NCI-H2171 treated with DMSO at 0.1 percent for 48 hours (cell line): ENCODE measurements at regions not wholly inside any gene's neighbourhood (a gene's known extent, or its start where the extent isn't known, plus 50 kb on each side); places are given as distances from the start of the nearest gene placed in this dataset.
"Not testable (repeated sequence)": the region's sequence is repeated elsewhere in the genome, so short reads cannot be mapped to it uniquely, and the experiment has no call there.

Experiments used
- DNase-seq: peaks from one replicate; lab custom pipeline; 2025; lab: John Stamatoyannopoulos, UW

DNA sequence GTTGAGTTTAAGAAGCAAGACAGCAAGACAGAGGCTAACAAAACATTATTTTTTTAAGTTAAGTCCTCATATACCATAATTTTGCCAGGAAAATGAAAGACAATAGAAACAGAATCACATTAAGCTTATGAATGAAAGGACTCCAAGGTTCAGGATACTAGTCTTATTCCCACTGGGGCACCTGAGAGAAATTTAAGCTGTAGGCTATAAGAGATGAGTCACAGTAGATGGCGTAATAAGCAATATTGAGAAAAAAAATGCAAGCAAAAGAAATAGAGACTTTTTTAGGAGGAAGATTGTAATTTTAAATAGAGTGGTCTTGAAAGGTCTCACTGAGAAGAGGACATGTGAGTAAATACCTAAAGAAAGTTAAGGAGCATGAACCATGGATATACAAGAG lies 57.1 kb upstream of the KIF2B start:
- no peak for DNase-seq

GRCh38 chr17:53765129-53765528 lies 57.6 kb upstream of the KIF2B start:
- no peak for DNase-seq

GRCh38 chr17:53757559-53757958 lies 65.2 kb upstream of the KIF2B start:
- DNase-seq = no peak

DNA sequence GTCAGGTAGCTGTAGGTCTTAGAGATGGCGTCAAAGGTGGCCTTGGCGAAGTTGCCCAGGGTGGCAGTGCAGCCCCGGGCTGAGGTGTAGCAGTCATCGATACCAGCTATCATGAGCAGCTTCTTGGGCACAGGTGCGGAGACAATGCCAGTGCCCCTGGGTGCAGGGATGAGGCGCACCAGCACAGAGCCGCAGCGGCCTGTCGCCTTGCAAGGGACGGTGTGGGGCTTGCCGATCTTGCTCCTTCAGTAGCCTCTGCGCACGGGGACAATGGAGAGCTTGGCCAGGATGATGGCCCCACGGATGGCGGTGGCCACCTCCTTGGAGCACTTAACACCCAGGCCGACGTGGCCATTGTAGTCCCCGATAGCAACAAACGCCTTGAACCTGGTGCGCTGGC lies 65.6 kb upstream of the KIF2B start:
- not testable (repeated sequence) for DNase-seq

DNA sequence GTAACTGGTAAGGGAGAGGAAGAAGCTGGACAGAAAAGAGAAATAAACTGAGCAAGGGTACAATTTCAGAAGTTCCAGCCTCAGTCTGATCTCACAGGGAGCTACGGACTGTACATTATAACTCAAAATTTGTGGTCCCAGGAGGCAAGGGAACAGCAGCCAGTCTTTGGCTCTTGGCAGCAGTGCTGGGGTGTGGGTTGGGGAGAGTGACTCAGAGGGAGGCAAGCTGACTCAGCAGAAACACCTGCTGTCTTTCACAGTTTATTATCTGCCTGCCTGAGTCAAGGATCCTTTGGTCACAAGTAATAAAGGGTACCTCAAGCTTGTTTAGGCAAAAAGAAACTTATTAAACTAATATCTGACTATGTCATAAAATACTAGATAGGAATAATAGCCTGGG lies 73.5 kb upstream of the KIF2B start:
- no peak for DNase-seq

- not testable (repeated sequence) for DNase-seq
Measured at GRCh38 chr17:53748159-53748820, 74.4 kb upstream of the KIF2B start.

DNA sequence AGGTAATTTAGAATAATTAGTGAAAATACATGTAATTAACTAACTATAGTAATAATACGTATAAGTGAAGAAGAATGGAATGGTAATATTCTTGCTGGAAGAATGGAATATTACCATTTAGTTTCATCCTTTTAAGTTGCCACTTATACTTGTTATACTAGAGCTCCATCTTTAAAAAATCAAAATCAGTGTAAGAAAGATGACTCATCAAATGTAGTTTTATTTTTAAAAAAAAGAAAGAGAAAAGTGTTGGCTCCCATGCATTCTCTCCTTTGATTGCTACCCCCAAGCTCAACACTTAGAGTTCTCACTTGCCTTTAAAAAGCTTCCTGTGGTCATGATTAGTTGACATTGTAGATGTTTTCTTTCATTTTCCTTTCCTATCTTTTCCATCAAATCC lies 82.4 kb upstream of the KIF2B start:
- DNase-seq = no peak

DNA sequence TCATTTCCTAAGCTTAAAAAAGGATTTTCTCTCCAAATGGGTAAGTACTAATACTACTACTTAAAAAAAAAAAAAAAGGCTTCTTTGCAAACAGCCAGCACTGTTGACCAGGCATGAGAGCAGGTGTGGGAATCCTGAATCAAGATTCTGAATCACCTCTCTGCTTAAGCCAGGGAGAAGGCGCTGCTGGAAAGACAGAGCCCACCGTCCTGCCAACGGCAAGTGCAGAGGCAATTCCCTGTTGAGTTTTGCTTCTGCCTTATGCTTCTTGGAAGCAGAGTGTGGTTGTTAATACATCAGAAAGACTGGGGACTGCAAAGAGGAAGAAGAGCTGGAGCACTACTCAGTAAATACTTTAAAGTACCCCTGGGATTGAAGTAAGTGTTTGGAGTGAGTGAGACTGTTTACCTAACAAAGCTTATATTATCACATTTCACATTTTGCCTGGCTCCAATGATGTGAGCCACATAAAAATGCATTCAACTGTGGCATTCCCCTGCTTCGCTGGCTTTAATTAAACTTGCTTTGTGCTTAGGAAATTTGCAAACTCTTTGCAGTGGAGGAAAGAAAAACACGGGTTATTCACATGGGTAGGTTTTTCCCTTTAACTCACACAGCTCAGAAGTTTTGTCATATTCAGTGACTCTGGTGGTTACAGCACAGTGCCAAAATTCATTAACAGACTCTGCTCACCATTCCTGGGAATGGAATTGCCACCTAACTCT lies 86.0 kb upstream of the KIF2B start:
- DNase-seq = no peak

DNA sequence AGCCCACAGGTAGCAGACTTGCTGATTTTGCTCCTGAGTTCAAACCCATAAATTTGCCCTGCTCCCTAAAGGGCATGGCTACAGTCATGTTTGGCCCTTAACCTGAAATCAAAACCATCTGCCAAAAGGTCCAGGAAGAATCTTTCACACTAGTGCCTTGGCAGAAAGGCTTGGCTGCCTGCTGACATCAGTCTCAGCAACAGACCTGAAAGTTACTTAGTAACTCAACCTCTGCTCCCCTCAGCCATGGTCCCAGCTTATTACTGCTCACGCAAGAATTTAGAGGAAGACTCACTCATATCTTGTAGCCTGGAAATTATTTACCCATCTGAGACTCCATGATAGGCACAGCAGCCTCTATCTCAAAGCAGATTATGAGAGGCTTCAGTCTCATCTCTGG lies 98.0 kb upstream of the KIF2B start:
- DNase-seq = no peak

- DNase-seq = no peak
Measured at GRCh38 chr17:53722407-53722806, 100.3 kb upstream of the KIF2B start.

DNA sequence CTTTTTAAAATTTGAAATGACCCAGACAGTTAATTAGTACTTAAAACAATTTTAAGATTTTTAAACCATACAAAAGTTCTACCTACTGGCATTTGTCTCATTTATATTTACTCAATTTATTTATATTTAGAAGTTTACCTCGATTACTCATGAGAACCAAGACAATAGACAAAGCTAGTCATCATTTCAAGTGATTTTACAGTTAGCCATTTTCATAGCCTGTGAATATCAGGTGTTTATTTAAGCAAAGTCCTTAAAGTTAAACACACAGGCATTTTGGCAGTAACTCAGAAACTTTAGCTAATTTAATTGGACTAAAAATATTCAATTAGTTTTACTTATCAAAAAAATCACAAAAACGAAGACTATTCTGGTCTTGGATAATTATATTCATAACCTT lies 101.6 kb upstream of the KIF2B start:
- DNase-seq = no peak

DNA sequence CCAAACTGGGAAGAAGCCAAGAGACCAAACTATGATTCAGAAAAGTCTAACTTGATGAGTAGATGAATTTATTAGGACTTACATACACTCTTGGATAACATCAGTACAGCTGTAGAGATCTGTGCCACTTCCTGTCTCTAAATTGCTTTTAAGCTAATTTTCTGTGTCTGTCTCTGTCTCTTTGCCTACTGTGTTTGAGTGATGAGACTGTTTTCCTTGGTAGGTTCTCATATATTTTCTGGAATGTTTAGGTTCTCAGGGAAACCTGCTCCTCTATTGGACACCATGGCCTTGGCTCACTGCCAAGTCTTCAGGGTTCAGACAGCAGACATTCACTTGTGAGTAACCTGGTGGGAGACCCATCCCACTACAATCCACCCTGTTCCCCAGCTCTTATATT lies 103.5 kb upstream of the KIF2B start:
- DNase-seq = no peak

- no peak for DNase-seq
Measured at GRCh38 chr17:53707566-53707965, 115.2 kb upstream of the KIF2B start.

- DNase-seq = no peak
Measured at GRCh38 chr17:53696286-53696685, 126.4 kb upstream of the KIF2B start.

- DNase-seq = no peak
Measured at GRCh38 chr17:53687324-53687723, 135.4 kb upstream of the KIF2B start.

GRCh38 chr17:53680745-53681144 lies 142.0 kb upstream of the KIF2B start:
- no peak for DNase-seq

DNA sequence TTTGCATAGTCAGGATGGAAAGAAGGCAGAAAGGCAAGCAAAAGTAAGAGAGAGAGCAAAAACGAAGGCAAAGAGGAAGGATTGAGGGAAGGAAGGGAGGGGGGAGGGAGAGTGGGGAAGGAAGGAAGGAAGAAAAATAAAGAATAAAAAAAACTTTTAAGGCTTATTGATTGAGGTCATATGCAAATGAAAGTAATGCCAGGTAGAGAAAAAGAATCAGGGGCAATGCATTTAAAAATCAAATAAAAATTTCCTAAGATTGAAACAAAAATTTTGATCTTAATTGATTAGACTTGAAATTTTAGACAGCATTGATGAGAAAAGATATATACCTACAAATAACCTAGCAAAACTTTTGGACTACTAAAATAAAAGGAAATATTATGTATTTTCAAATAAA lies 153.9 kb upstream of the KIF2B start:
- no peak for DNase-seq

DNA sequence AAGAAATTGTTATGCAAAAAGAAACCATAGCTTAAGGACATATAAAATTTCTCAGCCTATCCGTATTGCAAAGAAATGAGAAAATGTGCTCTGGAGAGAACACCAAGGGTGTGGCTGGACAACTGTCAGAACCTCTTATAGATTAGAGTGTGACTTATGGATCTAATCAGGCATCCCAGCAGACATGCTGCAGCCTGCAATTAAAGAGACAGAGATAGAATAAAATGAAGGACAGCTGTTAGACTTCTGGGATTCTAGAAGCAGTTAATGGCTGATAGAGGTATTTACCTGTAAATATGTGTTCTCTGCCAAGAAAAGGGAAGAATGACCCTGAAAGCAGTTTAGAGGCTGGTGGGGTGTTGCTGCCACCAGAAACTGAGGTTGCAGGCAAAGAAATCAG lies 160.1 kb upstream of the KIF2B start:
- no peak for DNase-seq

- DNase-seq = no peak
Measured at GRCh38 chr17:53659181-53659580, 163.5 kb upstream of the KIF2B start.

DNA sequence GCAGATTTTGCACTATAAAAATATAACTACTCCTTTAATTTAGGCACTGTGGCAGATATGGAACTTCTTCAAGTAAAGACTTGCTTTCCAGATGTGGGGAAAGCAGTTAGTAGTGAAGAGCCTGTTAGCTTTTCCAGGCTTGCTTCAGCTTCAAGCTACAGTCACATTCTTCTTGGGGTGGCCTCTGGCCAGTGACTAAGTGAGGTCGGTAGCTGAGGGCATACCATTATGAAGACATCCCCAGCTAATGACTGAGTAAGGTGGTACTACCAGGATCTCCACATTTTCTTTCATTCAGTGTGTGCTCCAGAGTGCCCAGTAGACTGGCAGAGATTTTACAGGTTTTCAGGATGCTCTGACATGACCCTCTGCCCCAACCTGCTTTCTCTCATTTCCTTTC lies 167.1 kb upstream of the KIF2B start:
- no peak for DNase-seq

- no peak for DNase-seq
Measured at GRCh38 chr17:53649201-53649600, 173.5 kb upstream of the KIF2B start.

- DNase-seq = no peak
Measured at GRCh38 chr17:53646835-53647234, 175.9 kb upstream of the KIF2B start.

GRCh38 chr17:53640808-53641207 lies 181.9 kb upstream of the KIF2B start:
- DNase-seq = no peak

DNA sequence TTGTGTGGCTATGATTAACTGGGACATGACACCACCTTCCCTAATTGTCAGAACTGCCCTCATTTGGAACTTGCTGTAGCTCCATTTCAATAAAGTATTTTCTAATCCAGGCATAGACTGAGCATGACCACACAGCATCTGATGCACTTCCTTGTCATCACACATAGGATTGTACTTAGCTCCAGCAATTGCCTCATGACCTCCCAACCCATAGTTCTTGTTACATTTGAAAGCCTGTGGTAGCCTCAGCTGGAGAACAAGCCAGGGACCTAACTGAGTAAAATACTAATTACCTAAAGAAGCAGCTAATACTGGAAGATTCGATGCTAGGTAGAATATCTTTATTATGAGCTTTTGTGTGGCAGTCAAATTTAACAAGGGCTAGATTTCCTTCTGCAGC lies 187.3 kb upstream of the KIF2B start:
- no peak for DNase-seq
